ENCODE measurements at regions not wholly inside any gene's neighbourhood (a gene's known extent, or its start where the extent isn't known, plus 50 kb on each side); places are given as distances from the start of the nearest gene placed in this dataset.

GRCh38 chr12:65756956-65757511 is 67.2 kb upstream of the HMGA2 start:
- TF ChIP-seq CTCF (IDR thresholded peaks at IDR 0.05) (no peak), RFX5 (IDR thresholded peaks at IDR 0.05) (no peak), POLR2A (IDR thresholded peaks at IDR 0.05; ENCODE audit: low read length) (no peak), BHLHE40 (IDR thresholded peaks at IDR 0.05; ENCODE audit: low read depth, low read length) (no peak), RAD21 (conservative IDR thresholded peaks at IDR 0.05 in 1 of 2, IDR thresholded peaks at IDR 0.05 in 1 of 2) (no peak), MAX (IDR thresholded peaks at IDR 0.05) (no peak), RCOR1 (IDR thresholded peaks at IDR 0.05; ENCODE audit: low read depth, low read length) (no peak), HDAC2 (IDR thresholded peaks at IDR 0.05) (no peak), SREBF2 (IDR thresholded peaks at IDR 0.05) (no peak)
- TF ChIP-seq, protein P1, sequence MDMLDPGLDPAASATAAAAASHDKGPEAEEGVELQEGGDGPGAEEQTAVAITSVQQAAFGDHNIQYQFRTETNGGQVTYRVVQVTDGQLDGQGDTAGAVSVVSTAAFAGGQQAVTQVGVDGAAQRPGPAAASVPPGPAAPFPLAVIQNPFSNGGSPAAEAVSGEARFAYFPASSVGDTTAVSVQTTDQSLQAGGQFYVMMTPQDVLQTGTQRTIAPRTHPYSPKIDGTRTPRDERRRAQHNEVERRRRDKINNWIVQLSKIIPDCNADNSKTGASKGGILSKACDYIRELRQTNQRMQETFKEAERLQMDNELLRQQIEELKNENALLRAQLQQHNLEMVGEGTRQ (IDR thresholded peaks at IDR 0.05): no peak

Data from A549 (cell line).